H9 (cell line): ENCODE measurements at regions not wholly inside any gene's neighbourhood (a gene's known extent, or its start where the extent isn't known, plus 50 kb on each side); places are given as distances from the start of the nearest gene placed in this dataset.

Source experiments
- DNase-seq: peaks from one replicate; pipeline ENCODE4 v3.0.0-alpha.2; 2017
- H2AFZ ChIP-seq: one replicate; pipeline ENCODE4 v1.6.1; 2013; ENCODE audit warnings: mild to moderate bottlenecking, low read length, control low read depth, moderate library complexity
- H2AK5ac ChIP-seq: 2 replicates; pipeline ENCODE4 v1.6.1; 2013; ENCODE audit warnings: low read length, control low read depth, mixed read lengths; ENCODE audit not compliant: insufficient read length
- H2BK120ac ChIP-seq: one replicate; pipeline ENCODE4 v1.6.1; 2013; ENCODE audit warnings: low read depth, mild to moderate bottlenecking, low read length, control low read depth, inconsistent platforms; ENCODE audit not compliant: poor library complexity, severe bottlenecking
- H2BK12ac ChIP-seq: 2 replicates; pipeline ENCODE4 v1.6.1; 2013; ENCODE audit warnings: low read length, control low read depth, mixed read lengths, low read depth; ENCODE audit not compliant: insufficient read length
- H2BK15ac ChIP-seq: 2 replicates; pipeline ENCODE4 v1.6.1; 2013; ENCODE audit warnings: low read depth, low read length, control low read depth
- H2BK20ac ChIP-seq: one replicate; pipeline ENCODE4 v1.6.1; 2013; ENCODE audit warnings: low read depth, mild to moderate bottlenecking, low read length, control low read depth, inconsistent platforms; ENCODE audit not compliant: poor library complexity, severe bottlenecking
- H2BK5ac ChIP-seq: 2 replicates; pipeline ENCODE4 v1.6.1; 2013; ENCODE audit warnings: low read length, control low read depth, mixed read lengths; ENCODE audit not compliant: insufficient read length
- H3K14ac ChIP-seq: 2 replicates; pipeline ENCODE4 v1.6.1; 2013; ENCODE audit warnings: low read length, control low read depth; ENCODE audit not compliant: insufficient read depth
- H3K18ac ChIP-seq: 2 replicates; pipeline ENCODE4 v1.6.1; 2013; ENCODE audit warnings: low read depth, mild to moderate bottlenecking, mixed read lengths, low read length, control low read depth; ENCODE audit not compliant: insufficient read length
- H3K23ac ChIP-seq: 2 replicates; pipeline ENCODE4 v1.6.1; 2013; ENCODE audit warnings: low read length, control low read depth, mixed read lengths, low read depth; ENCODE audit not compliant: insufficient read length
- H3K23me2 ChIP-seq: 2 replicates; pipeline ENCODE4 v1.6.1; 2013; ENCODE audit warnings: low read depth, mild to moderate bottlenecking, mixed read lengths, low read length, control low read depth; ENCODE audit not compliant: insufficient read length, poor library complexity, severe bottlenecking
- H3K27ac ChIP-seq: 2 replicates; pipeline ENCODE4 v1.5.1; 2013; ENCODE audit warnings: low read length, control low read depth, mixed read lengths, low read depth; ENCODE audit not compliant: insufficient read length
- H3K27me3 ChIP-seq: 2 replicates; pipeline ENCODE4 v1.6.1; 2013; ENCODE audit warnings: low read length, control low read depth, inconsistent platforms; ENCODE audit not compliant: insufficient read depth
- H3K4ac ChIP-seq: 2 replicates; pipeline ENCODE4 v1.6.1; 2013; ENCODE audit warnings: low read depth, mild to moderate bottlenecking, control low read depth, inconsistent platforms, low read length, moderate library complexity
- H3K4me1 ChIP-seq: 2 replicates; pipeline ENCODE4 v1.6.1; 2013; ENCODE audit warnings: low read length, control low read depth, inconsistent platforms; ENCODE audit not compliant: insufficient read depth
- H3K4me2 ChIP-seq: 2 replicates; pipeline ENCODE4 v1.6.1; 2013; ENCODE audit warnings: low read length, control low read depth, mixed read lengths; ENCODE audit not compliant: insufficient read length, insufficient read depth
- H3K56ac ChIP-seq: 2 replicates; pipeline ENCODE4 v1.6.1; 2013; ENCODE audit warnings: low read depth, mild to moderate bottlenecking, mixed read lengths, low read length, control low read depth; ENCODE audit not compliant: insufficient read length
- H3K79me1 ChIP-seq: 2 replicates; pipeline ENCODE4 v1.6.1; 2013; ENCODE audit warnings: low read depth, mild to moderate bottlenecking, moderate library complexity, low read length, control low read depth, inconsistent platforms; ENCODE audit not compliant: insufficient read depth, poor library complexity, severe bottlenecking
- H3K79me2 ChIP-seq: 2 replicates; pipeline ENCODE4 v1.6.1; 2013; ENCODE audit warnings: low read length, control low read depth, inconsistent platforms; ENCODE audit not compliant: insufficient read depth
- H3K9ac ChIP-seq: 2 replicates; pipeline ENCODE4 v1.6.1; 2013; ENCODE audit warnings: low read length, control low read depth, mixed read lengths; ENCODE audit not compliant: insufficient read length; ENCODE audit errors: extremely low read depth
- H3K9me3 ChIP-seq: one replicate; pipeline ENCODE4 v1.6.1; 2013; ENCODE audit warnings: low read depth, low read length, inconsistent platforms; ENCODE audit not compliant: control insufficient read depth
- H3T11ph ChIP-seq: one replicate; pipeline ENCODE4 v1.6.1; 2013; ENCODE audit warnings: mild to moderate bottlenecking, low read length, control low read depth, inconsistent platforms
- H4K20me1 ChIP-seq: one replicate; pipeline ENCODE4 v1.6.1; 2013; ENCODE audit not compliant: control insufficient read depth, insufficient read length, insufficient read depth
- H4K5ac ChIP-seq: 2 replicates; pipeline ENCODE4 v1.6.1; 2013; ENCODE audit warnings: low read depth, mild to moderate bottlenecking, mixed read lengths, low read length, control low read depth; ENCODE audit not compliant: insufficient read length
- H4K8ac ChIP-seq: replicated peaks from 2 replicates; pipeline ENCODE4 v1.6.1; 2013; ENCODE audit warnings: low read length, control low read depth, mixed read lengths, low read depth; ENCODE audit not compliant: insufficient read length
- H4K91ac ChIP-seq: 2 replicates; pipeline ENCODE4 v1.6.1; 2013; ENCODE audit warnings: low read depth, mild to moderate bottlenecking, moderate library complexity, mixed read lengths, low read length, control low read depth; ENCODE audit not compliant: insufficient read length
- H3K27ac Mint-ChIP-seq, 3 experiments: 2 replicates in 2 of 3; 3 replicates in 1 of 3; pipeline ENCODE4 v1.8.0; 2020 to 2021; ENCODE audit warnings: mixed read lengths in 3 of 3, mild to moderate bottlenecking in 1 of 3, moderate library complexity in 1 of 3
- H3K27me3 Mint-ChIP-seq: 2 replicates; pipeline ENCODE4 v1.8.0; 2021; ENCODE audit warnings: low read depth, mild to moderate bottlenecking, moderate library complexity, mixed read lengths
- H3K36me3 Mint-ChIP-seq, 3 experiments: 2 replicates in 2 of 3; 3 replicates in 1 of 3; pipeline ENCODE4 v1.8.0; 2020 to 2021; ENCODE audit warnings: low read depth in 3 of 3, mixed read lengths in 3 of 3; ENCODE audit not compliant: insufficient read depth in 1 of 3
- H3K4me1 Mint-ChIP-seq, 2 experiments: 2 replicates each; pipeline ENCODE4 v1.8.0; 2020; ENCODE audit warnings: mixed read lengths in 2 of 2
- H3K4me3 Mint-ChIP-seq, 2 experiments: 2 replicates in 1 of 2; 3 replicates in 1 of 2; pipeline ENCODE4 v1.8.0; 2020 to 2021; ENCODE audit warnings: mild to moderate bottlenecking in 2 of 2, mixed read lengths in 2 of 2, moderate library complexity in 1 of 2
- H3K9me3 Mint-ChIP-seq, 2 experiments: 2 replicates in 1 of 2; 3 replicates in 1 of 2; pipeline ENCODE4 v1.8.0; 2020; ENCODE audit warnings: mild to moderate bottlenecking in 2 of 2, mixed read lengths in 2 of 2, moderate library complexity in 1 of 2
- CTCF ChIP-seq: fragments of 200-600 bp; sonication (generic); conservative IDR thresholded peaks from 3 replicates; pipeline ENCODE4 v1.8.0; 2021; ENCODE audit warnings: antibody characterized with exemption, mild to moderate bottlenecking

GRCh38 chr9:23542438-23542837 is 283.6 kb downstream of the ELAVL2 start:
- no peak overlapping the region for H2BK5ac ChIP-seq
- no peaks in the 10 kb centered on the region for H3K9me3 ChIP-seq
- H2AK5ac ChIP-seq, result no peak overlapping the region
- Mint-ChIP-seq H3K36me3 (no peaks in the 10 kb centered on the region; a peak in 1 of 7 replicates), H3K4me3 (no peak overlapping the region), H3K9me3 (no peaks in the 10 kb centered on the region; a peak in 1 of 5 replicates), H3K27ac (no peak overlapping the region), H3K27me3 (peaks cover 18% of the 10 kb centered on the region), H3K4me1 (peaks cover 22 to 27% of the 10 kb centered on the region in 2 experiments)
- H2BK120ac ChIP-seq, result no peak overlapping the region
- no peak for TF ChIP-seq CTCF
- no peak overlapping the region for H3K4me2 ChIP-seq
- no peak overlapping the region for H3K27ac ChIP-seq
- no peaks in the 10 kb centered on the region; the same call in 1 of the 2 replicates for H3K4me1 ChIP-seq
- no peaks in the 10 kb centered on the region for H3K79me1 ChIP-seq
- H2BK15ac ChIP-seq, result no peak overlapping the region
- H3T11ph ChIP-seq, result no peak overlapping the region
- no peaks in the 10 kb centered on the region for H3K27me3 ChIP-seq
- no peaks in the 10 kb centered on the region for H3K79me2 ChIP-seq
- H3K23ac ChIP-seq, result no peak overlapping the region
- H4K8ac ChIP-seq, result no peak overlapping the region
- H2AFZ ChIP-seq, result no peak overlapping the region
- no peak overlapping the region for H2BK20ac ChIP-seq
- H2BK12ac ChIP-seq, result no peak overlapping the region
- H3K56ac ChIP-seq, result no peak overlapping the region
- no peak overlapping the region for H3K9ac ChIP-seq
- no peak overlapping the region for H4K5ac ChIP-seq
- H3K4ac ChIP-seq, result no peak overlapping the region
- H3K14ac ChIP-seq, result no peak overlapping the region
- no peak overlapping the region for H3K18ac ChIP-seq
- H4K91ac ChIP-seq, result no peak overlapping the region
- no peak for DNase-seq
- no peaks in the 10 kb centered on the region for H4K20me1 ChIP-seq
- H3K23me2 ChIP-seq, result peaks cover under 1% of the 10 kb centered on the region
